Limb (tissue), 2 donors: ENCODE measurements at regions not wholly inside any gene's neighbourhood (a gene's known extent, or its start where the extent isn't known, plus 50 kb on each side); places are given as distances from the start of the nearest gene placed in this dataset.
A peak's percentile ranks its signal among the peaks of the same experiment; 100 is the strongest.

Source experiments
- DNase-seq, 2 donors: peaks; one replicate each; pipeline ENCODE4 v3.0.0-alpha.2; 2016; ENCODE audit errors: extremely low spot score in 2 of 2

GRCh38 chr7:85452674-85453073, 265.8 kb upstream of the SEMA3D start:
- DNase-seq = no peak

- DNase-seq = no peak
These were observed 262.6 kb upstream of the SEMA3D start for GRCh38 chr7:85449478-85449877.

- DNase-seq = no peak
These were observed 260.1 kb upstream of the SEMA3D start for GRCh38 chr7:85447004-85447403.

- DNase-seq = no peak
These were observed 239.7 kb upstream of the SEMA3D start for GRCh38 chr7:85426487-85426960.

GRCh38 chr7:85424298-85424697, 237.4 kb upstream of the SEMA3D start:
- no peak for DNase-seq

- no peak for DNase-seq
These were observed 236.5 kb upstream of the SEMA3D start for GRCh38 chr7:85423209-85423895.

GRCh38 chr7:85415743-85416142, 228.9 kb upstream of the SEMA3D start:
- no peak for DNase-seq

- no peak for DNase-seq
These were observed 226.9 kb upstream of the SEMA3D start for GRCh38 chr7:85413718-85414117.

- no peak for DNase-seq
These were observed 226.1 kb upstream of the SEMA3D start for GRCh38 chr7:85412912-85413311.

GRCh38 chr7:85407391-85407790, 220.5 kb upstream of the SEMA3D start:
- peak in 1 of 2 donors; percentile 35 for DNase-seq

- no peak for DNase-seq
These were observed 218.4 kb upstream of the SEMA3D start for GRCh38 chr7:85405016-85405902.

- DNase-seq = no peak
These were observed 209.8 kb upstream of the SEMA3D start for GRCh38 chr7:85396676-85397075.

- DNase-seq = no peak
These were observed 205.9 kb upstream of the SEMA3D start for GRCh38 chr7:85392789-85393188.

GRCh38 chr7:85392326-85392725, 205.5 kb upstream of the SEMA3D start:
- DNase-seq = no peak

GRCh38 chr7:85386460-85386859, 199.6 kb upstream of the SEMA3D start:
- DNase-seq = no peak

- no peak for DNase-seq
These were observed 197.5 kb upstream of the SEMA3D start for GRCh38 chr7:85384392-85384791.

GRCh38 chr7:85381212-85381611, 194.4 kb upstream of the SEMA3D start:
- no peak for DNase-seq

GRCh38 chr7:85376589-85376988, 189.7 kb upstream of the SEMA3D start:
- no peak for DNase-seq

GRCh38 chr7:85356916-85357315, 170.1 kb upstream of the SEMA3D start:
- DNase-seq = no peak

GRCh38 chr7:85343484-85343883, 156.6 kb upstream of the SEMA3D start:
- no peak for DNase-seq

GRCh38 chr7:85342781-85343180, 155.9 kb upstream of the SEMA3D start:
- no peak for DNase-seq

- DNase-seq = no peak
These were observed 155.1 kb upstream of the SEMA3D start for GRCh38 chr7:85341973-85342372.

GRCh38 chr7:85341121-85341520, 154.3 kb upstream of the SEMA3D start:
- DNase-seq = no peak
